Lower leg skin (tissue), 3 donors: ENCODE measurements at regions not wholly inside any gene's neighbourhood (a gene's known extent, or its start where the extent isn't known, plus 50 kb on each side); places are given as distances from the start of the nearest gene placed in this dataset.

Source experiments
- POLR2A ChIP-seq, 2 donors: fragments of 450-650 bp; IDR thresholded peaks; one replicate each; pipeline ENCODE4 v1.6.1; 2016 to 2017; ENCODE audit warnings: antibody characterized with exemption in 2 of 2, mild to moderate bottlenecking in 1 of 2, moderate library complexity in 1 of 2
- TF ChIP-seq, protein P1 (sequence below), 3 donors: fragments of 450-650 bp; IDR thresholded peaks; one replicate each; pipeline ENCODE4 v1.5.1; 2016; ENCODE audit warnings: antibody characterized with exemption in 3 of 3, mild to moderate bottlenecking in 3 of 3, moderate library complexity in 2 of 3

DNA sequence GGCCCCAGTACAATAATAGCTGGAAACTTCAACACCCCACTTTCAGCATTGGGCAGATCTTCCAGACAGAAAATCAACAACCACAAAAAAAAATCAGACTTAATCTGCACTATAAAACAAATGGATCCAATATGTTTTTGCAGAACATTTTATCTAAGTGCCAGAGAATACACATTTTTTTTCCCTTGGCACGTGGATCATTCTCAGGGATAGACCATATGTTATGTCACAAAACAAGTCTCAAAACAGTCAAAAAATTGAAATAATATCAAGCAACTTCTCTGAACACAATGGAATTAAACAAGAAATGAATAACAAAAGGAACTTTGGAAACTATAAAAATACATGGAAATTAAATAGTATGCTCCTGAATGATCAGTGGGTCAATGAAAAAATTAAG is 576.3 kb downstream of the PCDH19 start:
- TF ChIP-seq, protein P1, sequence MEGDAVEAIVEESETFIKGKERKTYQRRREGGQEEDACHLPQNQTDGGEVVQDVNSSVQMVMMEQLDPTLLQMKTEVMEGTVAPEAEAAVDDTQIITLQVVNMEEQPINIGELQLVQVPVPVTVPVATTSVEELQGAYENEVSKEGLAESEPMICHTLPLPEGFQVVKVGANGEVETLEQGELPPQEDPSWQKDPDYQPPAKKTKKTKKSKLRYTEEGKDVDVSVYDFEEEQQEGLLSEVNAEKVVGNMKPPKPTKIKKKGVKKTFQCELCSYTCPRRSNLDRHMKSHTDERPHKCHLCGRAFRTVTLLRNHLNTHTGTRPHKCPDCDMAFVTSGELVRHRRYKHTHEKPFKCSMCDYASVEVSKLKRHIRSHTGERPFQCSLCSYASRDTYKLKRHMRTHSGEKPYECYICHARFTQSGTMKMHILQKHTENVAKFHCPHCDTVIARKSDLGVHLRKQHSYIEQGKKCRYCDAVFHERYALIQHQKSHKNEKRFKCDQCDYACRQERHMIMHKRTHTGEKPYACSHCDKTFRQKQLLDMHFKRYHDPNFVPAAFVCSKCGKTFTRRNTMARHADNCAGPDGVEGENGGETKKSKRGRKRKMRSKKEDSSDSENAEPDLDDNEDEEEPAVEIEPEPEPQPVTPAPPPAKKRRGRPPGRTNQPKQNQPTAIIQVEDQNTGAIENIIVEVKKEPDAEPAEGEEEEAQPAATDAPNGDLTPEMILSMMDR (IDR thresholded peaks at IDR 0.05): no peak
- no peak for TF ChIP-seq POLR2A (IDR thresholded peaks at IDR 0.05)
